Smooth muscle cell (in vitro differentiated cells): ENCODE measurements at regions not wholly inside any gene's neighbourhood (a gene's known extent, or its start where the extent isn't known, plus 50 kb on each side); places are given as distances from the start of the nearest gene placed in this dataset.

ENCODE experiments used
- DNase-seq: peaks from one replicate; lab custom pipeline; 2025; ENCODE audit not compliant: unreplicated experiment; lab: John Stamatoyannopoulos, UW
- H2AFZ ChIP-seq: fragments of 200-600 bp; sonication (generic); 2 replicates; pipeline ENCODE4 v1.6.0; 2016; ENCODE audit warnings: antibody characterized with exemption, low read depth, mild to moderate bottlenecking
- H3F3A ChIP-seq: fragments of 200-600 bp; sonication (generic); 2 replicates; pipeline ENCODE4 v1.6.0; 2017; ENCODE audit warnings: antibody characterized with exemption, low read depth
- H3K27ac ChIP-seq: fragments of 200-600 bp; sonication (generic); 2 replicates; pipeline ENCODE4 v1.5.1; 2016; ENCODE audit warnings: low read depth, mild to moderate bottlenecking
- H3K27me3 ChIP-seq: fragments of 200-600 bp; sonication (generic); 2 replicates; pipeline ENCODE4 v1.6.1; 2016; ENCODE audit warnings: low read depth, mild to moderate bottlenecking
- H3K36me3 ChIP-seq: fragments of 200-600 bp; sonication (generic); 2 replicates; pipeline ENCODE4 v1.5.1; 2016; ENCODE audit warnings: low read depth
- H3K4me1 ChIP-seq: fragments of 200-600 bp; sonication (generic); 2 replicates; pipeline ENCODE4 v1.5.1; 2016; ENCODE audit warnings: low read depth
- H3K4me2 ChIP-seq: fragments of 200-600 bp; sonication (generic); 2 replicates; pipeline ENCODE4 v1.6.0; 2016; ENCODE audit warnings: mild to moderate bottlenecking
- H3K4me3 ChIP-seq: fragments of 200-600 bp; sonication (generic); 2 replicates; pipeline ENCODE4 v1.5.1; 2016; ENCODE audit warnings: mild to moderate bottlenecking
- H3K79me2 ChIP-seq: fragments of 200-600 bp; sonication (generic); 2 replicates; pipeline ENCODE4 v1.6.0; 2016; ENCODE audit warnings: low read depth, mild to moderate bottlenecking
- H3K9ac ChIP-seq: fragments of 200-600 bp; sonication (generic); 2 replicates; pipeline ENCODE4 v1.6.0; 2016; ENCODE audit warnings: low read depth
- H3K9me3 ChIP-seq: fragments of 200-600 bp; sonication (generic); replicated peaks from 2 replicates; pipeline ENCODE4 v1.5.1; 2016; ENCODE audit warnings: low read depth
- H4K20me1 ChIP-seq: fragments of 200-600 bp; sonication (generic); 2 replicates; pipeline ENCODE4 v1.6.0; 2016; ENCODE audit warnings: low read depth
- WGBS: methylation state at CpG from one replicate; pipeline ENCODE4 v1.1.7; 2016; ENCODE audit warnings: low lambda C conversion rate; 5-methylcytosine and 5-hydroxymethylcytosine counted together
- TF ChIP-seq, protein P1 (sequence below): fragments of 200-600 bp; sonication (generic); IDR thresholded peaks from 2 replicates; pipeline ENCODE4 v1.5.1; 2017; ENCODE audit warnings: borderline replicate concordance, mild to moderate bottlenecking, antibody characterized with exemption; ENCODE audit not compliant: insufficient read depth, poor library complexity, severe bottlenecking

GRCh38 chr10:6721480-6721879 is 141.4 kb upstream of the PRKCQ start:
- no peaks in the 10 kb centered on the region for H3F3A ChIP-seq
- H2AFZ ChIP-seq, result no peak overlapping the region
- H3K27me3 ChIP-seq, result no peaks in the 10 kb centered on the region
- peak overlapping the region; percentile 65 for H3K4me2 ChIP-seq
- peak overlapping the region; percentile 78 for H3K27ac ChIP-seq
- no peaks in the 10 kb centered on the region for H3K79me2 ChIP-seq
- H3K4me3 ChIP-seq, result peak overlapping the region; percentile 4
- H3K9ac ChIP-seq, result no peak overlapping the region
- no peaks in the 10 kb centered on the region for H3K9me3 ChIP-seq
- whole genome bisulfite sequencing, result 9% methylated on average over 7 of the region's 7 CpGs
- peaks cover 5% of the 10 kb centered on the region for H3K4me1 ChIP-seq
- peak; percentile 13 for DNase-seq
- H4K20me1 ChIP-seq, result no peaks in the 10 kb centered on the region
- TF ChIP-seq, protein P1, sequence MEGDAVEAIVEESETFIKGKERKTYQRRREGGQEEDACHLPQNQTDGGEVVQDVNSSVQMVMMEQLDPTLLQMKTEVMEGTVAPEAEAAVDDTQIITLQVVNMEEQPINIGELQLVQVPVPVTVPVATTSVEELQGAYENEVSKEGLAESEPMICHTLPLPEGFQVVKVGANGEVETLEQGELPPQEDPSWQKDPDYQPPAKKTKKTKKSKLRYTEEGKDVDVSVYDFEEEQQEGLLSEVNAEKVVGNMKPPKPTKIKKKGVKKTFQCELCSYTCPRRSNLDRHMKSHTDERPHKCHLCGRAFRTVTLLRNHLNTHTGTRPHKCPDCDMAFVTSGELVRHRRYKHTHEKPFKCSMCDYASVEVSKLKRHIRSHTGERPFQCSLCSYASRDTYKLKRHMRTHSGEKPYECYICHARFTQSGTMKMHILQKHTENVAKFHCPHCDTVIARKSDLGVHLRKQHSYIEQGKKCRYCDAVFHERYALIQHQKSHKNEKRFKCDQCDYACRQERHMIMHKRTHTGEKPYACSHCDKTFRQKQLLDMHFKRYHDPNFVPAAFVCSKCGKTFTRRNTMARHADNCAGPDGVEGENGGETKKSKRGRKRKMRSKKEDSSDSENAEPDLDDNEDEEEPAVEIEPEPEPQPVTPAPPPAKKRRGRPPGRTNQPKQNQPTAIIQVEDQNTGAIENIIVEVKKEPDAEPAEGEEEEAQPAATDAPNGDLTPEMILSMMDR, result no peak
- no peaks in the 10 kb centered on the region for H3K36me3 ChIP-seq

- no peak for DNase-seq
- H3K4me2 ChIP-seq, result no peak overlapping the region
- H3K4me1 ChIP-seq, result peaks cover 5% of the 10 kb centered on the region
These were observed 139.5 kb upstream of the PRKCQ start for GRCh38 chr10:6719561-6719960.

GRCh38 chr10:6718550-6718949 is 138.5 kb upstream of the PRKCQ start:
- H2AFZ ChIP-seq, result no peak overlapping the region
- H3K9ac ChIP-seq, result no peak overlapping the region
- H3K4me1 ChIP-seq, result peaks cover 5% of the 10 kb centered on the region
- no peak overlapping the region for H3K27ac ChIP-seq
- no peaks in the 10 kb centered on the region for H3F3A ChIP-seq
- no peak overlapping the region for H3K4me3 ChIP-seq
- H3K4me2 ChIP-seq, result no peak overlapping the region
- H3K79me2 ChIP-seq, result no peaks in the 10 kb centered on the region
- H3K9me3 ChIP-seq, result no peaks in the 10 kb centered on the region
- H3K36me3 ChIP-seq, result no peaks in the 10 kb centered on the region
- H3K27me3 ChIP-seq, result no peaks in the 10 kb centered on the region
- TF ChIP-seq, protein P1, result no peak
- DNase-seq, result no peak
- H4K20me1 ChIP-seq, result no peaks in the 10 kb centered on the region

More at GRCh38 chr10:6719561-6719960, 139.5 kb upstream of the PRKCQ start:
- no peak overlapping the region for H3K9ac ChIP-seq
- no peaks in the 10 kb centered on the region for H3K79me2 ChIP-seq
- H3K9me3 ChIP-seq, result no peaks in the 10 kb centered on the region
- no peaks in the 10 kb centered on the region for H3F3A ChIP-seq
- no peak overlapping the region for H3K4me3 ChIP-seq
- TF ChIP-seq, protein P1, result no peak
- H3K27me3 ChIP-seq, result no peaks in the 10 kb centered on the region
- H3K36me3 ChIP-seq, result no peaks in the 10 kb centered on the region
- H4K20me1 ChIP-seq, result no peaks in the 10 kb centered on the region
- H3K27ac ChIP-seq, result no peak overlapping the region
- no peak overlapping the region for H2AFZ ChIP-seq
- 85% methylated on average over 2 of the region's 2 CpGs for WGBS

DNA sequence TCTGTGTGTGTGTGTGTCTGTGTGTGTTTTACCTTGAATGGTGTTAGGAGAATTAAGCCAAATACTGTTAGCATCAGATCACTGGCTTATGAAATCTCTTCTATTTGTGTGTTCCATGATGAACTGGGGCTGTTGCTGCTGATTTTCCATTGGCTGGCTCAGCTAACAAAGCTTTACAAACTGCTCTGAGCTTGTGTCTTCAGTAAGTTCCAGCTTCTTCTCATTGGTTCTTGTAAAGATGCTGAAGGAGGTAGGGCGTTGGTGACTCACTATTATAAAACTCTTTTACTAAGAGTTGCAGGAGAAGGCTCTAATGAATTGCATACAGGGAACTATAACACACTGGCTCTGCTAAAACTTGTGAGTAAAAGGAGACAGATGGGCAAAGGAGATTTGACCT is 136.4 kb upstream of the PRKCQ start:
- Histone ChIP-seq H3K9me3 (no peaks in the 10 kb centered on the region), H3K27me3 (no peaks in the 10 kb centered on the region), H3K79me2 (no peaks in the 10 kb centered on the region), H3K4me1 (no peaks in the 10 kb centered on the region), H3K36me3 (no peaks in the 10 kb centered on the region), H3K27ac (no peak overlapping the region), H2AFZ (no peak overlapping the region), H4K20me1 (no peaks in the 10 kb centered on the region), H3F3A (no peaks in the 10 kb centered on the region), H3K9ac (no peak overlapping the region), H3K4me3 (no peak overlapping the region), H3K4me2 (no peak overlapping the region)
- no peak for DNase-seq
- TF ChIP-seq, protein P1, result no peak
- 70% methylated on average over 1 of the region's 1 CpG for WGBS
